Endothelial cell of umbilical vein (primary cell): ENCODE measurements at regions not wholly inside any gene's neighbourhood (a gene's known extent, or its start where the extent isn't known, plus 50 kb on each side); places are given as distances from the start of the nearest gene placed in this dataset.

ENCODE experiments used
- BruUV-seq: library from RNA; stranded (reverse); fragments of 400-500 nt; replicated peaks from 2 replicates; lab custom pipeline; 2021; lab: Mats Ljungman, UMichigan
- CTCF ChIA-PET: fragments of 300-600, 350-600 bp; sonication (Branson Sonifier 250); formaldehyde crosslinking; loops from one replicate; lab custom pipeline; 2021; ENCODE audit warnings: antibody characterized with exemption, inconsistent platforms; lab: Charles Lee
- POLR2A ChIA-PET: fragments of 300-600, 350-600 bp; sonication (Branson Sonifier 250); formaldehyde crosslinking; loops from one replicate; lab custom pipeline; 2021; ENCODE audit warnings: antibody characterized with exemption, inconsistent platforms; lab: Charles Lee
- DNase-seq: peaks from one replicate; pipeline ENCODE4 v3.0.0-alpha.2; 2011; ENCODE audit warnings: low read depth, low spot score
- FAIRE-seq: peaks from 2 replicates; lab custom pipeline; 2011; peaks lifted over from hg19 to GRCh38; lab: Jason Lieb, UNC
- H2AFZ ChIP-seq: 2 replicates; pipeline ENCODE4 v1.6.0; 2012; ENCODE audit warnings: low read depth, low read length, control low read depth, inconsistent platforms
- H3K27ac ChIP-seq: 2 replicates; pipeline ENCODE4 v1.5.1; 2011; ENCODE audit warnings: low read depth, mild to moderate bottlenecking, control low read depth, low read length, moderate library complexity; ENCODE audit not compliant: insufficient read depth
- H3K27me3 ChIP-seq, 2 experiments: 2 replicates each; pipeline versions ENCODE4 v1.6.0 to v1.6.1; 2011; ENCODE audit warnings: low read length in 2 of 2, mixed read lengths in 1 of 2; ENCODE audit not compliant: control insufficient read depth in 2 of 2, insufficient read depth in 2 of 2
- H3K36me3 ChIP-seq, 2 experiments: 2 replicates in 1 of 2; 3 replicates in 1 of 2; pipeline ENCODE4 v1.5.1; 2011; ENCODE audit warnings: low read length in 2 of 2, mild to moderate bottlenecking in 1 of 2, moderate library complexity in 1 of 2; ENCODE audit not compliant: control insufficient read depth in 2 of 2, insufficient read depth in 2 of 2; ENCODE audit errors: extremely low read depth in 1 of 2
- H3K4me1 ChIP-seq: 3 replicates; pipeline ENCODE4 v1.5.1; 2011; ENCODE audit warnings: mild to moderate bottlenecking, low read length; ENCODE audit not compliant: control insufficient read depth, insufficient read depth; ENCODE audit errors: extremely low read depth
- H3K4me2 ChIP-seq: 2 replicates; pipeline ENCODE4 v1.6.1; 2011; ENCODE audit warnings: low read length, control low read depth, mixed read lengths; ENCODE audit not compliant: insufficient read depth
- H3K4me3 ChIP-seq, 3 experiments: fragments of 200-600 bp in 1 of 3; sonication (generic), shearing (Covaris generic) in 1 of 3; replicated peaks in 1 of 3; 2 replicates each; pipeline ENCODE4 v1.5.1; 2011 to 2016; ENCODE audit warnings: control low read depth in 3 of 3, low read length in 3 of 3, mild to moderate bottlenecking in 2 of 3, inconsistent platforms in 1 of 3, low read depth in 1 of 3, moderate library complexity in 1 of 3; ENCODE audit not compliant: insufficient read depth in 1 of 3
- H3K79me2 ChIP-seq: 2 replicates; pipeline ENCODE4 v1.6.0; 2012; ENCODE audit warnings: low read length, inconsistent platforms; ENCODE audit not compliant: control insufficient read depth, insufficient read depth
- H3K9ac ChIP-seq: replicated peaks from 2 replicates; pipeline ENCODE3; 2011; ENCODE audit warnings: low read length, control low read depth; ENCODE audit not compliant: insufficient read depth; ENCODE audit errors: extremely low read depth
- H3K9me1 ChIP-seq: replicated peaks from 3 replicates; pipeline ENCODE4 v1.6.0; 2011; ENCODE audit warnings: mild to moderate bottlenecking, low read length; ENCODE audit not compliant: control insufficient read depth, insufficient read depth; ENCODE audit errors: extremely low read depth
- H3K9me3 ChIP-seq: replicated peaks from 2 replicates; pipeline ENCODE4 v1.5.1; 2012; ENCODE audit warnings: low read length, inconsistent platforms; ENCODE audit not compliant: control insufficient read depth, insufficient read depth
- H4K20me1 ChIP-seq: replicated peaks from 2 replicates; pipeline ENCODE3; 2011; ENCODE audit warnings: mild to moderate bottlenecking, low read length; ENCODE audit not compliant: control insufficient read depth, insufficient read depth; ENCODE audit errors: extremely low read depth
- CTCF ChIP-seq, 2 donors: IDR thresholded peaks; 1 replicate in 1 of 2; 2 replicates in 1 of 2; pipeline ENCODE4 v1.5.1; 2011; ENCODE audit warnings: low read length in 2 of 2, mild to moderate bottlenecking in 2 of 2, moderate library complexity in 2 of 2, control low read depth in 1 of 2, inconsistent platforms in 1 of 2, low read depth in 1 of 2; ENCODE audit not compliant: insufficient read depth in 1 of 2; ENCODE audit errors: extremely low read depth in 1 of 2
- FOS ChIP-seq: IDR thresholded peaks from 2 replicates; pipeline ENCODE4 v1.6.1; 2011; ENCODE audit warnings: mild to moderate bottlenecking, low read length, moderate library complexity, borderline replicate concordance; ENCODE audit not compliant: insufficient read depth
- MYC ChIP-seq: IDR thresholded peaks from one replicate; pipeline ENCODE4 v1.6.1; 2011; ENCODE audit warnings: mild to moderate bottlenecking, low read depth, low read length
- POLR2A ChIP-seq: IDR thresholded peaks from 2 replicates; pipeline ENCODE4 v1.6.1; 2012; ENCODE audit warnings: low read depth, mild to moderate bottlenecking, control low read depth, low read length
- dilution Hi-C: fragments of 300-500 bp; cut with MboI; formaldehyde crosslinking; loops from one replicate; pipeline ENCODE4 v1.15.0; 2019; ENCODE audit warnings: low sequenced_read_pairs; ENCODE audit not compliant: extremely low pct_ligation_motif_present
- intact Hi-C: fragments of 100-400 bp; cut with micrococcal nuclease; formaldehyde crosslinking; loops from one replicate; pipeline ENCODE4 v1.10.0; 2022
- TF ChIP-seq, protein P1 (sequence below): IDR thresholded peaks from 2 replicates; pipeline ENCODE4 v1.6.1; 2011; ENCODE audit not compliant: insufficient read depth, insufficient read length

- BruUV-seq, result no TSS peak
Measured at GRCh38 chr5:14008819-14009311, 64.4 kb upstream of the DNAH5 start.

More at GRCh38 chr5:14008819-14009311, 64.4 kb upstream of the DNAH5 start:
- intact Hi-C loops (no loop called here), dilution Hi-C loops (no loop called here)
- Histone ChIP-seq H3K9me3 (no peaks in the 10 kb centered on the region), H3K9me1 (no peaks in the 10 kb centered on the region), H4K20me1 (no peaks in the 10 kb centered on the region), H3K4me3 (no peak overlapping the region), H3K79me2 (no peaks in the 10 kb centered on the region), H2AFZ (no peak overlapping the region), H3K27ac (no peak overlapping the region), H3K4me2 (no peak overlapping the region), H3K4me1 (peaks cover 5% of the 10 kb centered on the region), H3K27me3 (no peaks in the 10 kb centered on the region), H3K36me3 (no peaks in the 10 kb centered on the region), H3K9ac (no peak overlapping the region)
- ChIA-PET POLR2A (no interaction called here), CTCF (no interaction called here)
- DNase-seq, result no peak
- no peak for FAIRE-seq
- TF ChIP-seq, protein P1, sequence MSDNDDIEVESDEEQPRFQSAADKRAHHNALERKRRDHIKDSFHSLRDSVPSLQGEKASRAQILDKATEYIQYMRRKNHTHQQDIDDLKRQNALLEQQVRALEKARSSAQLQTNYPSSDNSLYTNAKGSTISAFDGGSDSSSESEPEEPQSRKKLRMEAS, result no peak
- no peak for TF ChIP-seq CTCF (IDR thresholded peaks at IDR 0.05; ENCODE audit: extremely low read depth in 1 of 2, insufficient read depth in 1 of 2, low read depth in 1 of 2, low read length in 2 of 2)
- TF ChIP-seq FOS, result no peak
- TF ChIP-seq MYC, result no peak
- TF ChIP-seq POLR2A, result no peak
